LNCAP (cell line): ENCODE measurements at regions not wholly inside any gene's neighbourhood (a gene's known extent, or its start where the extent isn't known, plus 50 kb on each side); places are given as distances from the start of the nearest gene placed in this dataset.

Experiments
- TF ChIP-seq, protein P1 (sequence below): fragments of 450-650 bp; IDR thresholded peaks from 2 replicates; pipeline ENCODE4 v1.5.1; 2017; ENCODE audit warnings: mild to moderate bottlenecking

DNA sequence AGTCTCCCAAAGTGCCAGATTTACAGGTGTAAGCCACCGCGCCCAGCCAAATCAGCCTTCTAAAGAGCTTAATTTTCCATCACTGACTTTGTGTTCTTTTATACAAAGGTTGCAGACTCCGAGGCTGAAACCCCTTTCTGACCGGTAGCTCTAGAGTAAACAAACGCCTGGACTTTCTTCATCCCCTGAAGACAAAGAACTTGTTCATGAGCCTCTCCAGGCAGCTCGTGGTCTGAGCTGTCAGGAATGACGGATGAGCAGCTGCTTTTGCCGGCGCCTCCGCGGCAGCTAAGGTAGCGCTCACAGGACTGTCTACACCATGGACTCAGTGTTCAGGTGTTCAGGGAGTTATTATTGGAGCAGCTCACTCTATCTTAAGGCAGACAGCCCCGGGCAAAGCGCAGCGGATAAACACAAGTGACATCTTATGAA lies 128.5 kb upstream of the ERRFI1 start:
- TF ChIP-seq, protein P1, sequence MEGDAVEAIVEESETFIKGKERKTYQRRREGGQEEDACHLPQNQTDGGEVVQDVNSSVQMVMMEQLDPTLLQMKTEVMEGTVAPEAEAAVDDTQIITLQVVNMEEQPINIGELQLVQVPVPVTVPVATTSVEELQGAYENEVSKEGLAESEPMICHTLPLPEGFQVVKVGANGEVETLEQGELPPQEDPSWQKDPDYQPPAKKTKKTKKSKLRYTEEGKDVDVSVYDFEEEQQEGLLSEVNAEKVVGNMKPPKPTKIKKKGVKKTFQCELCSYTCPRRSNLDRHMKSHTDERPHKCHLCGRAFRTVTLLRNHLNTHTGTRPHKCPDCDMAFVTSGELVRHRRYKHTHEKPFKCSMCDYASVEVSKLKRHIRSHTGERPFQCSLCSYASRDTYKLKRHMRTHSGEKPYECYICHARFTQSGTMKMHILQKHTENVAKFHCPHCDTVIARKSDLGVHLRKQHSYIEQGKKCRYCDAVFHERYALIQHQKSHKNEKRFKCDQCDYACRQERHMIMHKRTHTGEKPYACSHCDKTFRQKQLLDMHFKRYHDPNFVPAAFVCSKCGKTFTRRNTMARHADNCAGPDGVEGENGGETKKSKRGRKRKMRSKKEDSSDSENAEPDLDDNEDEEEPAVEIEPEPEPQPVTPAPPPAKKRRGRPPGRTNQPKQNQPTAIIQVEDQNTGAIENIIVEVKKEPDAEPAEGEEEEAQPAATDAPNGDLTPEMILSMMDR, result no peak

DNA sequence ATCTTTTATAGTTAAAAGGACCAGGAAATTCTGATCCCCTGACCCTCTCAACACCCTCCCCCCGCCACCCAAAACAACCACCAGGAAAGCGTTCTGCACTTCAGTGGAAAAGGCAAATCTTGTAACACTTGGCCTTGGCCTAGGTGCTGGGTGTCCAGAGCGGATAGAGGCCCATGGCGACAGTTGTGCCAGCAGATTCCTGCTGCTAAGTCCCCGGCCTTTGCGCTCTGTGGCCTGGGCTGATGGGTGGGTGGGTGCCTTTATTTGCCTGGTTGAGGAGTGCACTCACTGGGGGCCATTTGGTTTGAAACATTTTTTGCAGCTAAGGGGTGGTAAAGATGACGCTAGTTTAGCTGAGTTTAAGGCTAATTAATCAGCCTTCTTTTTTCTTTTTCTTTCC lies 127.9 kb upstream of the ERRFI1 start:
- TF ChIP-seq, protein P1, result no peak

DNA sequence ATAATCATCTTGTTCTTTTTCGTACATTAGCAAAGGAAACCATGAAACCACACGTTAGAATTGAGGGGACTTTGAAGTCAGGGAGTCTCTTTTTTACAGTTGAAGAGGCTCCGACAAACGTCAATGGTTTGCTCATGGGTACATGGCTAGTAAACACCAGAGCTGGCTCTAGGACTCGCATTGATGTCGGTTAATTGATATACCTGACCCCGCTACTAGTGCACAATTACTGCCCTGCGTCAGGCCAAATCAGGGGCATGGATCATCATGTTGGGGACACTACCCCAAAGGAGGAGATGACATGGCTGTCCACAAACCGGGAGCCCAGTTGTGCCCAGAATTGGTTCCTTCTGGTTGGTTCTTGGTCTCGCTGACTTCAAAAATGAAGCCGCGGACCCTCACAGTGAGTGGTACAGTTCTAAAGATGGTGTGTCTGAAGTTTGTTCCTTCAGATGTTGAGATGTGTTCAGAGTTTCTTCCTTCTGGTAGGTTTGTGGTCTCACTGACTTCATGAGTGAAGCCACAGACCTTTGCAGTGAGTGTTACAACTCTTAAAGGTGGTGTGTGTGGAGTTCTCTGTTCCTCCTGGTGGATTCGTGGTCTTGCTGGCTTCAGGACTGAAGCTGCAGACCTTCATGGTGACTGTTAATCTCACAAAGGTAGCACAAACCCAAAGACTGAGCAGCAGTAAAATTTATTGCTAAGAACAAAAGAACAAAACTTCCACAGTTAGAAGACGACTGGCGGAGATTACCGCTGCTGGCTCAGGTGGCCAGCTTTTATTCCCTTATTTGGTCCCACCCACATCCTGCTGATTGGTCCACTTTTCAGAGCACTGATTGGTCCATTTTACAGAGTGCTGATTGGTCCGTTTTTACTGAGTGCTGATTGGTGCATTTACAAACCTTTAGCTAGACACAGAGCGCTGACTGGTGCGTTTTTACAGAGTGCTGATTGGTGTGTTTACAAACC lies 126.9 kb upstream of the ERRFI1 start:
- TF ChIP-seq, protein P1, result no peak

DNA sequence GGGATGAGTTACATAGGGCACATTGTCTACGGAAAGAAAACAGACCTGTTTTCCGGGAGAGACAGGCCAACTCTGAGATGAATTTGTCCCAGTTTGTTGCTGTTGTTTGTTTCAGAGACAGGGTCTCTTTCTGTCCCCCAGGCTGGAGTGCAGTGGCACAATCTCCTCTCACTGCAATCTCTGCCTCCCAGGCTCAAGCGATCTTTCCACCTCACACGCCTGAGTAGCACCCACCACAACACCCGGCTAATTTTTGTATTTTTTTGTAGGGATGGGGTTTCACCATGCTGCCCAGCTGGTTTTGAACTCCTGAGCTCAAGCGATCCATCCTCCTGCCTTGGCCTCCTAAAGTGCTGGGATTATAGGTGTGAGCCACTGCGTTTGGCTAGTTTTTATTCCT lies 125.5 kb upstream of the ERRFI1 start:
- TF ChIP-seq, protein P1, result no peak

DNA sequence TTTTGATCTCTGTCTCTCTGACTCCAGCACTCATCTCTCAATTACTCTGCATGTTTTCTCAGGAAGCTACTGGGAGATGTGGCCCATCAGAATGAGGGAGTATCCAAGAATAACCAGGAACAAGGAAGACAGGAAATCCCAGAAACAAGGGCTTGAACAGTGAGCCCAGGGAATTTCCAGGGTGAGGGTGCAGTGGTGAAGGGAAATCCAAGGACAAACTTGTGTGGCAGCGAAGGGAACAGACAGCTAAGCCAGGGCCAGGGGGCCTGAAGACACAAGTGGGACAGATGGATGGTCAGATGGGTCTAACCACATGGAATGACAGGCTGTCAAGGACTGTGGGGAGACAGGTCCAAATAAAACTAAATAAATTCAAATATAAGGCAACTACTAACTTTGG lies 121.8 kb upstream of the ERRFI1 start:
- TF ChIP-seq, protein P1, result no peak

DNA sequence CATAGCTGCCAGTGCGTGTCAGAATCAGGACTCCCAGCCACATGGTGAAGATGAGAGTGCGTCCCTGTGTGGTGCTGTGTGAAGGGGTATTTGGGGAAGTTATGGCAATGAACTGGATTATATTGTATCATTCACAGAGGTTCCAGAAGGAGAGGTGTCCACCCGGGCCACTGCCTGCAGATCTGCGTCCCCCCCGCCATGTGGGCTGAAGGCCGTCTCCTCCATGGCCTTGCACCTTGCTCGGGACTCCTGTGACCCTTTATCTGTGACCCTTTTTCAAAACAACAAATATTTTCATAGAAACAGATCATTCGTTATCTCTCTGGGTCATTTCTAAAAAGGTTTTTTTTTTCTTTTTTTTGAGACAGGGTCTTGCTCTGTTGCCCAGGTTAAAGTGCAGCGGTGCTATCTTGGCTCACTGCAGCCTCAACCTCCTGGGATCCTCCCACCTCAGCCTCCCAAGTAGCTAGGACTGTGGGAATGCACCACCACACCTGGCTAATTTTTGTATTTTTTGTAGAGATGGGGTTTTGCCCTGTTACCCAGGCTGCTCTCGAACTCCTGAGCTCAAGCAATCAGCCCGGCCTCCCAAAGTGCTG lies 120.2 kb upstream of the ERRFI1 start:
- TF ChIP-seq, protein P1, result no peak

DNA sequence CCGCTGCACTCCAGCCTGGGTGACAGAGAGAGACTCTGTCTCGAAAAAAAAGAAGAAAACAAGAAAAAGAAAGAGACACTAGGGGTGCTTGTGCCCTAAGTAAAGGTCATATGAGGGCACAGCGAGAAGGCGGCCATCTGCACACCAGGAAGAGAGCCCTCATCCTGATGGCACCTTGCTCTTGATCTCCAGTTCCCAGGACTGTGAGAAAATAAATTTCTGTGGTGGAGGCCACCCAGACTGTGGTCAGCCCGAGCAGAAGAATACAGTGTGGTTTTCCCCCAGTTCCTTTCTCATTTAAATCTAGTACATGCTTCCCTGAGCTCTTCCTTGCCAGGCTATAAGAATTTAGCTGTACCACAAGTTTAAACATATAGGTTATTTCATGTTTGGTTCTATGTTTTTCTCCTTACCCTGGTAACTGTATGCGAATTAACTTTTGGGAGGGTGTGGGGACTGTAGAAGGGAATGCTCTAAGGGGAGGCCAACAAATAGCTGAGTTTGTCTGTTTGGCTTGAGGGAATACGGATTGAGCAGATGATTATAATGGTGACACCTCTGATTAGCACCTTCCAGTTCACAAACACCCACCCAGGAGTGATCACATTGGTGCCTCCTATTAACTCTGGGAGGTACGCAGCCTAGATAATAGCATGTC lies 119.6 kb upstream of the ERRFI1 start:
- TF ChIP-seq, protein P1, result no peak
